Suppressor macrophage treated with lipopolysaccharide for 1 hour (primary cell): ENCODE measurements at regions not wholly inside any gene's neighbourhood (a gene's known extent, or its start where the extent isn't known, plus 50 kb on each side); places are given as distances from the start of the nearest gene placed in this dataset.

Experiments used
- DNase-seq, 3 donors: peaks; one replicate each; pipeline ENCODE4 v3.0.0-alpha.2; 2020 to 2022

- DNase-seq: no peak
These were observed 84.4 kb upstream of the SYPL1 start for GRCh38 chr7:106196460-106197021.

GRCh38 chr7:106193661-106194060 is 81.5 kb upstream of the SYPL1 start:
- no peak for DNase-seq

- DNase-seq: no peak
These were observed 78.6 kb upstream of the SYPL1 start for GRCh38 chr7:106190589-106191330.

GRCh38 chr7:106187613-106188350 is 75.7 kb upstream of the SYPL1 start:
- no peak for DNase-seq

GRCh38 chr7:106185719-106186118 is 73.6 kb upstream of the SYPL1 start:
- DNase-seq: no peak

GRCh38 chr7:106183952-106184351 is 71.8 kb upstream of the SYPL1 start:
- DNase-seq: no peak

GRCh38 chr7:106182904-106183303 is 70.8 kb upstream of the SYPL1 start:
- DNase-seq: no peak

- DNase-seq: no peak
These were observed 69.7 kb upstream of the SYPL1 start for GRCh38 chr7:106181658-106182265.

- no peak for DNase-seq
These were observed 68.6 kb upstream of the SYPL1 start for GRCh38 chr7:106180721-106181120.

- DNase-seq: no peak
These were observed 67.1 kb upstream of the SYPL1 start for GRCh38 chr7:106179256-106179655.

GRCh38 chr7:106178593-106179134 is 66.6 kb upstream of the SYPL1 start:
- no peak for DNase-seq

- no peak for DNase-seq
These were observed 65.9 kb upstream of the SYPL1 start for GRCh38 chr7:106177738-106178592.

- no peak for DNase-seq
These were observed 65.2 kb upstream of the SYPL1 start for GRCh38 chr7:106177300-106177690.

- DNase-seq: peak; percentile 80 to 89 (median 87)
These were observed 64.5 kb upstream of the SYPL1 start for GRCh38 chr7:106176414-106177299.

GRCh38 chr7:106175507-106175906 is 63.4 kb upstream of the SYPL1 start:
- DNase-seq: no peak

GRCh38 chr7:106170651-106171050 is 58.5 kb upstream of the SYPL1 start:
- no peak for DNase-seq

GRCh38 chr7:106169821-106170610 is 57.9 kb upstream of the SYPL1 start:
- no peak for DNase-seq

- DNase-seq: peak in 1 of 3 donors; percentile 42
These were observed 55.5 kb upstream of the SYPL1 start for GRCh38 chr7:106167439-106168136.

- DNase-seq: peak; percentile 79 to 87 (median 84)
These were observed 54.7 kb upstream of the SYPL1 start for GRCh38 chr7:106166651-106167342.
